GM23248 (cell line): ENCODE measurements at regions not wholly inside any gene's neighbourhood (a gene's known extent, or its start where the extent isn't known, plus 50 kb on each side); places are given as distances from the start of the nearest gene placed in this dataset.
"Not testable (repeated sequence)": the region's sequence is repeated elsewhere in the genome, so short reads cannot be mapped to it uniquely, and the experiment has no call there.

Experiments used
- DNase-seq: peaks from one replicate; pipeline ENCODE4 v3.0.0-alpha.2; 2015
- H2AFZ ChIP-seq: fragments of 200-600 bp; sonication (generic); 2 replicates; pipeline ENCODE4 v1.6.1; 2016; ENCODE audit warnings: antibody characterized with exemption
- H3F3A ChIP-seq: fragments of 200-600 bp; sonication (generic); 2 replicates; pipeline ENCODE4 v1.6.1; 2016; ENCODE audit warnings: mild to moderate bottlenecking, antibody characterized with exemption, mixed run types; ENCODE audit not compliant: insufficient read depth
- H3K27ac ChIP-seq: fragments of 200-600 bp; sonication (generic); 2 replicates; pipeline ENCODE4 v1.5.1; 2016; ENCODE audit warnings: mild to moderate bottlenecking
- H3K27me3 ChIP-seq: fragments of 200-600 bp; sonication (generic); replicated peaks from 2 replicates; pipeline ENCODE4 v1.6.1; 2016; ENCODE audit warnings: mild to moderate bottlenecking; ENCODE audit not compliant: insufficient read depth
- H3K36me3 ChIP-seq: fragments of 200-600 bp; sonication (generic); 2 replicates; pipeline ENCODE4 v1.6.1; 2016; ENCODE audit warnings: low read depth, mild to moderate bottlenecking
- H3K4me1 ChIP-seq: fragments of 200-600 bp; sonication (generic); 2 replicates; pipeline ENCODE4 v1.6.1; 2016; ENCODE audit warnings: mild to moderate bottlenecking; ENCODE audit not compliant: insufficient read depth
- H3K4me2 ChIP-seq: fragments of 200-600 bp; sonication (generic); one replicate; pipeline ENCODE4 v1.6.1; 2016; ENCODE audit warnings: mild to moderate bottlenecking; ENCODE audit not compliant: unreplicated experiment
- H3K4me3 ChIP-seq: fragments of 200-600 bp; sonication (generic); 2 replicates; pipeline ENCODE4 v1.5.1; 2016; ENCODE audit warnings: mild to moderate bottlenecking
- H3K79me2 ChIP-seq: fragments of 200-600 bp; sonication (generic); 2 replicates; pipeline ENCODE4 v1.6.1; 2016; ENCODE audit warnings: mild to moderate bottlenecking; ENCODE audit not compliant: insufficient read depth
- H3K9ac ChIP-seq: fragments of 200-600 bp; sonication (generic); 2 replicates; pipeline ENCODE4 v1.6.1; 2016; ENCODE audit warnings: mild to moderate bottlenecking
- H3K9me2 ChIP-seq: fragments of 200-600 bp; sonication (generic); 2 replicates; pipeline ENCODE4 v1.6.1; 2016; ENCODE audit warnings: mixed run types, mild to moderate bottlenecking, moderate library complexity; ENCODE audit not compliant: insufficient read depth
- H3K9me3 ChIP-seq: fragments of 200-600 bp; sonication (generic); one replicate; pipeline ENCODE4 v1.6.1; 2017; ENCODE audit warnings: low read depth
- H4K20me1 ChIP-seq: fragments of 200-600 bp; sonication (generic); 2 replicates; pipeline ENCODE4 v1.6.0; 2016; ENCODE audit not compliant: insufficient read depth
- EZH2 ChIP-seq: fragments of 200-600 bp; sonication (generic); IDR thresholded peaks from 2 replicates; pipeline ENCODE4 v1.6.1; 2018; ENCODE audit warnings: antibody characterized with exemption, mild to moderate bottlenecking; ENCODE audit not compliant: insufficient read depth, poor library complexity, severe bottlenecking
- EZH2phosphoT487 ChIP-seq: fragments of 200-600 bp; sonication (generic); IDR thresholded peaks from 2 replicates; pipeline ENCODE4 v1.6.1; 2018; ENCODE audit warnings: antibody characterized with exemption, moderate library complexity, mild to moderate bottlenecking, low read depth; ENCODE audit not compliant: insufficient read depth
- WGBS, 2 experiments: methylation state at CpG; one replicate each; pipeline ENCODE4 v1.1.6; 2015 to 2017; ENCODE audit warnings: low lambda C conversion rate in 2 of 2, low coverage in 1 of 2; ENCODE audit errors: missing lambda C conversion rate in 2 of 2; 5-methylcytosine and 5-hydroxymethylcytosine counted together
- in situ Hi-C: fragments of 300-500 bp; cut with MboI; formaldehyde crosslinking; loops from 2 replicates; pipeline ENCODE4 v1.15.0; 2020

DNA sequence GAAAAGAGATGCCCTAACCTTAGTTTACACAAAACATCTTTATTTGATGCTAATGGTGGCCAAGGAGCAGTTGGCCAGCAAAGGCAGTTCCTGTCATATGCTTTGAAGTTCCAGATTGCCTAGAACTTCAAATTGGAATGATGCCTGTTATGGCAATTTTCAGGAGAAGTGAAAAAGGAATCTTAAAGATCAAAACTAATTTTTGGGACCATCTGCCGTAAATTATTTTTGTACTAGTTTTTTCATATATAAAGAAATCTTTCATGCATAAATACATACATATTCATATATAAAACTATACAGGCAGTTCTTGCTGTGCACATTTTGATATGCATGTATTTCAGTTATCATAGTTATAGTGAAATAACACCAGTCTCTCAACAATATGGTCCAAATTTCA lies 1185.6 kb upstream of the FAM98A start:
- 24 to 29% methylated on average over 1 of the region's 1 CpG for WGBS, 2 experiments
- no peak overlapping the region for H3K9ac ChIP-seq
- H3K27me3 ChIP-seq: no peaks in the 10 kb centered on the region
- H3K9me2 ChIP-seq: no peaks in the 10 kb centered on the region
- H3K4me1 ChIP-seq: no peaks in the 10 kb centered on the region
- no peaks in the 10 kb centered on the region for H3K79me2 ChIP-seq
- in situ Hi-C loops: no loop called here
- no peak overlapping the region for H3K4me2 ChIP-seq
- no peaks in the 10 kb centered on the region for H3F3A ChIP-seq
- no peaks in the 10 kb centered on the region for H3K36me3 ChIP-seq
- no peak for DNase-seq
- H2AFZ ChIP-seq: no peak overlapping the region
- H4K20me1 ChIP-seq: no peaks in the 10 kb centered on the region
- H3K9me3 ChIP-seq: peaks cover 3% of the 10 kb centered on the region
- H3K27ac ChIP-seq: no peak overlapping the region
- H3K4me3 ChIP-seq: no peak overlapping the region
- TF ChIP-seq EZH2 (no peak), EZH2phosphoT487 (no peak)

DNA sequence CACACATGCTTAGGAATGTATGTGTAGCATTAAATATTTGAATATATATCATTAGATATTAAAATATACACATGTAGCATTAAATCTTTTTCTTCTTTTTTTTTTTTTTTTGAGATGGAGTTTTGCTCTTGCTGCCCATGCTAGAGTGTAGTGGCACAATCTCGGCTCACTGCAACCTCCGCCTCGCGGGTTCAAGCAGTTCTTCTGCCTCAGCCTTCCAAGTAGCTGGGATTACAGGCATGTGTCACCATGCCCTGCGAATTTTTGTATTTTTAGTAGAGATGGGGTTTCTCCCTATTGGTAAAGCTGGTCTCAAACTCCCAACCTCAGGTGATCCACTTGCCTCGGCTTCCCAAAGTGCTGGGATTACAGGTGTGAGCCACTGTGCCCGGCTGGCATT lies 1151.6 kb upstream of the FAM98A start:
- in situ Hi-C loops, H3K27me3 ChIP-seq, H3K36me3 ChIP-seq, H3K9me3 ChIP-seq, H3K4me2 ChIP-seq, DNase-seq, H3K27ac ChIP-seq, H3K4me3 ChIP-seq, H3K79me2 ChIP-seq, H3K9me2 ChIP-seq, H4K20me1 ChIP-seq, H2AFZ ChIP-seq, H3F3A ChIP-seq, H3K9ac ChIP-seq, H3K4me1 ChIP-seq: not testable (repeated sequence)
- WGBS, 2 experiments: 43 to 56% methylated on average over 7 of the region's 7 CpGs

DNA sequence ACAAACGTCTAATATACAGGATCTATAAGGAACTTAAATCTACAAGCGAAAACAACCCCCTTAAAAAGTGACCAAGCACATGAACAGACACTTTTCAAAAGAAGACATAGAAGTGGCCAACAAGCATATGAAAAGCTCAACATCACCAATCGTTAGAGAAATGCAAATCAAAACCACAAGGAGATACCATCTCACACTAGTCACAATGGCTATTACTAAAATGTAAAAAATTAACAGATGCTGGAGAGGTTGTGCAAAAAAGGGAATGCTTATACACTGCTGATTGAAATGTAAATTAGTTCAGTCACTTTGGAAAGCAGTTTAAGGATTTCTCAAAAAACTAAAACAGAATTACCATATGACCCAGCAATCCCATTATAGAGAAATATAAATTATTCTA lies 1148.5 kb upstream of the FAM98A start:
- Histone ChIP-seq H3K4me2 (no peak overlapping the region), H3K9me2 (no peaks in the 10 kb centered on the region), H4K20me1 (no peaks in the 10 kb centered on the region), H3K4me1 (no peaks in the 10 kb centered on the region), H3K36me3 (no peaks in the 10 kb centered on the region), H3K9ac (no peak overlapping the region), H3K27ac (no peak overlapping the region), H3F3A (no peaks in the 10 kb centered on the region), H3K79me2 (no peaks in the 10 kb centered on the region), H3K4me3 (no peak overlapping the region), H3K9me3 (no peaks in the 10 kb centered on the region), H3K27me3 (no peaks in the 10 kb centered on the region), H2AFZ (no peak overlapping the region)
- DNase-seq: no peak
- 6 to 9% methylated on average over 3 of the region's 3 CpGs for WGBS, 2 experiments
- TF ChIP-seq EZH2phosphoT487 (no peak), EZH2 (no peak)
- in situ Hi-C loops: no loop called here

DNA sequence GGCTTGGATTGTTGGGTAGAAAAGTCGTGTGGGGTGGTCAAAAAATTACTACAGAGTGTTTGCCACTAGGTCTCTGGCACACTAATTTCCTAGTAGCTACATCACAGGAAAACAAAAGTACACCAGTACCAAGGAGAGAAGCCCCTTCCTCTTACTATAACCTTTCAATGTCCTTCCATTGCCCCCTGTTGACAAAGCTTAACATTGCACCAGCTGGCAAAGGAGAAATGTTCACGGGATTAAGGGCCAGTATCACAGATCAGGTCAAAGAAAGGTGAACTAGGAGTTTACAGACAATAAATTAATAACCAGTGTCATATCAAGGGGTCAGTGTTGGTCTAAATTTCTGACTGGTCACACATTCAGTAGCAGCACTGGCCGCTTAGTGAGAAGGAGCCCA lies 1139.6 kb upstream of the FAM98A start:
- Histone ChIP-seq H3K9me3 (no peaks in the 10 kb centered on the region), H3K79me2 (no peaks in the 10 kb centered on the region), H3K4me2 (no peak overlapping the region), H3K36me3 (no peaks in the 10 kb centered on the region), H3K9me2 (no peaks in the 10 kb centered on the region), H3K27ac (no peak overlapping the region), H3K4me1 (no peaks in the 10 kb centered on the region), H4K20me1 (no peaks in the 10 kb centered on the region), H3F3A (no peaks in the 10 kb centered on the region), H3K9ac (no peak overlapping the region), H3K27me3 (no peaks in the 10 kb centered on the region), H3K4me3 (no peak overlapping the region), H2AFZ (no peak overlapping the region)
- DNase-seq: no peak
- no peak for TF ChIP-seq EZH2
- no peak for TF ChIP-seq EZH2phosphoT487
- in situ Hi-C loops: no loop called here
- 3 to 7% methylated on average over 3 of the region's 3 CpGs for WGBS, 2 experiments

DNA sequence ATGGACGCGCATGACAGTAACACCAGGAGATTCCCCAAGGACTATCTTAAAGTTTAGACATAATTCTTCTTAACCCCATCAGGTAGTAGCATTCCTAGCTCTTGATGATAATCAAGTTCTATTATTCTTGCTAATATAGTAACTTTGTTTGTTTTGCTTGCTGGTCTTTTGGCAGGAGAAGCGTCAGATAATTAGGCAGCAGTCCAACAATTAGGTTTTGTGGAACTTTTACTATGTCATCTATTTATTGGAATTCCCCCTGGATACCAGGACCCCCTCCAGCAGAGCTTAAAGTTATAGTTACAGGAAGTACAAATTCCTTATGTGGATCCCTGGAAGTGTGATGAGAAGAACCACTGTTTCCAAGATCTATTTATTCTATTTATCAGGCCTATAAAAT lies 1138.0 kb upstream of the FAM98A start:
- DNase-seq: no peak
- in situ Hi-C loops: no loop called here
- no peaks in the 10 kb centered on the region for H3K9me2 ChIP-seq
- H3F3A ChIP-seq: no peaks in the 10 kb centered on the region
- no peaks in the 10 kb centered on the region for H3K9me3 ChIP-seq
- H4K20me1 ChIP-seq: no peaks in the 10 kb centered on the region
- no peaks in the 10 kb centered on the region for H3K36me3 ChIP-seq
- H3K4me2 ChIP-seq: no peak overlapping the region
- no peak overlapping the region for H3K27ac ChIP-seq
- no peak overlapping the region for H3K4me3 ChIP-seq
- no peak for TF ChIP-seq EZH2phosphoT487
- no peak for TF ChIP-seq EZH2
- no peaks in the 10 kb centered on the region for H3K4me1 ChIP-seq
- no peaks in the 10 kb centered on the region for H3K79me2 ChIP-seq
- H2AFZ ChIP-seq: no peak overlapping the region
- no peak overlapping the region for H3K9ac ChIP-seq
- 44 to 50% methylated on average over 3 of the region's 3 CpGs for WGBS, 2 experiments
- no peaks in the 10 kb centered on the region for H3K27me3 ChIP-seq
